ENCODE measurements at regions not wholly inside any gene's neighbourhood (a gene's known extent, or its start where the extent isn't known, plus 50 kb on each side); places are given as distances from the start of the nearest gene placed in this dataset.

- CTCF ChIA-PET: no interaction called here
- POLR2A ChIA-PET: no interaction called here
These were observed 51.4 kb upstream of the S1PR1 start for GRCh38 chr1:101185421-101185820.

GRCh38 chr1:101183388-101183699, 53.5 kb upstream of the S1PR1 start:
- ChIA-PET CTCF (no interaction called here), POLR2A (no interaction called here)
- no peak for TF ChIP-seq NFRKB (IDR thresholded peaks at IDR 0.05)
- TF ChIP-seq ZNF384 (IDR thresholded peaks at IDR 0.05): no peak
- TF ChIP-seq L3MBTL2 (conservative IDR thresholded peaks at IDR 0.05): no peak
- no peak for TF ChIP-seq LEF1 (IDR thresholded peaks at IDR 0.05; ENCODE audit: borderline replicate concordance)
- TF ChIP-seq TARDBP (IDR thresholded peaks at IDR 0.05): no peak
- TF ChIP-seq FOXK2 (IDR thresholded peaks at IDR 0.05): no peak
- no peak for TF ChIP-seq CTBP1 (IDR thresholded peaks at IDR 0.05; ENCODE audit: borderline replicate concordance)
- no peak for TF ChIP-seq ELF4 (IDR thresholded peaks at IDR 0.05)
- no peak for TF ChIP-seq ARNT (IDR thresholded peaks at IDR 0.05)
- no peak for TF ChIP-seq SP1 (IDR thresholded peaks at IDR 0.05)
- no peak for TF ChIP-seq FOXA1 (IDR thresholded peaks at IDR 0.05)
- TF ChIP-seq PKNOX1 (IDR thresholded peaks at IDR 0.05): no peak
- no peak for TF ChIP-seq SUZ12 (IDR thresholded peaks at IDR 0.05)
- no peak for TF ChIP-seq BHLHE40 (IDR thresholded peaks at IDR 0.05; ENCODE audit: borderline replicate concordance)
- TF ChIP-seq HDGF (IDR thresholded peaks at IDR 0.05; ENCODE audit: borderline replicate concordance): no peak
- TF ChIP-seq FOXM1 (IDR thresholded peaks at IDR 0.05; ENCODE audit: borderline replicate concordance): no peak
- no peak for DNase-seq (ENCODE audit: extremely low spot score)

More at GRCh38 chr1:101185421-101185820, 51.4 kb upstream of the S1PR1 start:
- no peak for DNase-seq (ENCODE audit: extremely low spot score)
- no peak for TF ChIP-seq ARNT (IDR thresholded peaks at IDR 0.05)
- TF ChIP-seq HDGF (IDR thresholded peaks at IDR 0.05; ENCODE audit: borderline replicate concordance): no peak
- no peak for TF ChIP-seq NFRKB (IDR thresholded peaks at IDR 0.05)
- TF ChIP-seq ZNF384 (IDR thresholded peaks at IDR 0.05): no peak
- no peak for TF ChIP-seq CTBP1 (IDR thresholded peaks at IDR 0.05; ENCODE audit: borderline replicate concordance)
- no peak for TF ChIP-seq FOXK2 (IDR thresholded peaks at IDR 0.05)
- TF ChIP-seq SUZ12 (IDR thresholded peaks at IDR 0.05): no peak
- no peak for TF ChIP-seq TARDBP (IDR thresholded peaks at IDR 0.05)
- no peak for TF ChIP-seq L3MBTL2 (conservative IDR thresholded peaks at IDR 0.05)

GRCh38 chr1:101182627-101183387, 54.0 kb upstream of the S1PR1 start:
- POLR2A ChIA-PET: no interaction called here

GRCh38 chr1:101181930-101182329, 54.9 kb upstream of the S1PR1 start:
- ChIA-PET CTCF (no interaction called here), POLR2A (no interaction called here)
- no peak for DNase-seq (ENCODE audit: extremely low spot score)
- TF ChIP-seq BHLHE40 (IDR thresholded peaks at IDR 0.05; ENCODE audit: borderline replicate concordance) (no peak), L3MBTL2 (conservative IDR thresholded peaks at IDR 0.05) (no peak), CTBP1 (IDR thresholded peaks at IDR 0.05; ENCODE audit: borderline replicate concordance) (no peak), ZNF384 (IDR thresholded peaks at IDR 0.05) (no peak), HDGF (IDR thresholded peaks at IDR 0.05; ENCODE audit: borderline replicate concordance) (no peak), PKNOX1 (IDR thresholded peaks at IDR 0.05) (no peak), FOXM1 (IDR thresholded peaks at IDR 0.05; ENCODE audit: borderline replicate concordance) (no peak), LEF1 (IDR thresholded peaks at IDR 0.05; ENCODE audit: borderline replicate concordance) (no peak), SP1 (IDR thresholded peaks at IDR 0.05) (no peak), ELF4 (IDR thresholded peaks at IDR 0.05) (no peak), SUZ12 (IDR thresholded peaks at IDR 0.05) (no peak), ARNT (IDR thresholded peaks at IDR 0.05) (no peak), TARDBP (IDR thresholded peaks at IDR 0.05) (no peak), FOXK2 (IDR thresholded peaks at IDR 0.05) (no peak), FOXA1 (IDR thresholded peaks at IDR 0.05) (no peak), NFRKB (IDR thresholded peaks at IDR 0.05) (no peak)

More at GRCh38 chr1:101182627-101183387, 54.0 kb upstream of the S1PR1 start:
- no peak for TF ChIP-seq CTBP1 (IDR thresholded peaks at IDR 0.05; ENCODE audit: borderline replicate concordance)
- TF ChIP-seq L3MBTL2 (conservative IDR thresholded peaks at IDR 0.05): no peak
- no peak for TF ChIP-seq NFRKB (IDR thresholded peaks at IDR 0.05)
- TF ChIP-seq ARNT (IDR thresholded peaks at IDR 0.05): no peak
- TF ChIP-seq SP1 (IDR thresholded peaks at IDR 0.05): no peak
- TF ChIP-seq TARDBP (IDR thresholded peaks at IDR 0.05): no peak
- no peak for TF ChIP-seq FOXM1 (IDR thresholded peaks at IDR 0.05; ENCODE audit: borderline replicate concordance)
- no peak for TF ChIP-seq ELF4 (IDR thresholded peaks at IDR 0.05)
- TF ChIP-seq LEF1 (IDR thresholded peaks at IDR 0.05; ENCODE audit: borderline replicate concordance): no peak
- TF ChIP-seq PKNOX1 (IDR thresholded peaks at IDR 0.05): no peak
- TF ChIP-seq HDGF (IDR thresholded peaks at IDR 0.05; ENCODE audit: borderline replicate concordance): no peak
- TF ChIP-seq FOXK2 (IDR thresholded peaks at IDR 0.05): no peak
- no peak for TF ChIP-seq ZNF384 (IDR thresholded peaks at IDR 0.05)
- no peak for TF ChIP-seq SUZ12 (IDR thresholded peaks at IDR 0.05)
- TF ChIP-seq FOXA1 (IDR thresholded peaks at IDR 0.05): no peak
- no peak for TF ChIP-seq BHLHE40 (IDR thresholded peaks at IDR 0.05; ENCODE audit: borderline replicate concordance)
- DNase-seq (ENCODE audit: extremely low spot score): no peak
- CTCF ChIA-PET: no interaction called here

- ChIA-PET CTCF (no interaction called here), POLR2A (no interaction called here)
- no peak for DNase-seq (ENCODE audit: extremely low spot score)
- no peak for TF ChIP-seq ZNF384 (IDR thresholded peaks at IDR 0.05)
- TF ChIP-seq SP1 (IDR thresholded peaks at IDR 0.05): no peak
- no peak for TF ChIP-seq L3MBTL2 (conservative IDR thresholded peaks at IDR 0.05)
- TF ChIP-seq ELF4 (IDR thresholded peaks at IDR 0.05): no peak
- no peak for TF ChIP-seq BHLHE40 (IDR thresholded peaks at IDR 0.05; ENCODE audit: borderline replicate concordance)
- TF ChIP-seq FOXA1 (IDR thresholded peaks at IDR 0.05): no peak
- no peak for TF ChIP-seq NFRKB (IDR thresholded peaks at IDR 0.05)
- TF ChIP-seq ARNT (IDR thresholded peaks at IDR 0.05): no peak
- no peak for TF ChIP-seq FOXM1 (IDR thresholded peaks at IDR 0.05; ENCODE audit: borderline replicate concordance)
- no peak for TF ChIP-seq CTBP1 (IDR thresholded peaks at IDR 0.05; ENCODE audit: borderline replicate concordance)
- TF ChIP-seq HDGF (IDR thresholded peaks at IDR 0.05; ENCODE audit: borderline replicate concordance): no peak
- TF ChIP-seq FOXK2 (IDR thresholded peaks at IDR 0.05): no peak
- TF ChIP-seq TARDBP (IDR thresholded peaks at IDR 0.05): no peak
- TF ChIP-seq SUZ12 (IDR thresholded peaks at IDR 0.05): no peak
- no peak for TF ChIP-seq LEF1 (IDR thresholded peaks at IDR 0.05; ENCODE audit: borderline replicate concordance)
- no peak for TF ChIP-seq PKNOX1 (IDR thresholded peaks at IDR 0.05)
These were observed 57.9 kb upstream of the S1PR1 start for GRCh38 chr1:101178688-101179491.

Data from HEK293T (cell line).